ENCODE measurements at regions not wholly inside any gene's neighbourhood (a gene's known extent, or its start where the extent isn't known, plus 50 kb on each side); places are given as distances from the start of the nearest gene placed in this dataset.
A peak's percentile ranks its signal among the peaks of the same experiment; 100 is the strongest.

- DNase-seq = no peak
These were observed 110.3 kb upstream of the CEP85L start for GRCh38 chr6:118761645-118762044.

- no peak for DNase-seq
These were observed 107.6 kb upstream of the CEP85L start for GRCh38 chr6:118758946-118759345.

GRCh38 chr6:118755941-118756646 lies 104.7 kb upstream of the CEP85L start:
- no peak for DNase-seq

GRCh38 chr6:118752803-118753202 lies 101.4 kb upstream of the CEP85L start:
- DNase-seq = no peak

GRCh38 chr6:118751072-118751471 lies 99.7 kb upstream of the CEP85L start:
- DNase-seq = no peak

GRCh38 chr6:118750143-118750542 lies 98.8 kb upstream of the CEP85L start:
- no peak for DNase-seq

- DNase-seq = peak; percentile 28
These were observed 97.1 kb upstream of the CEP85L start for GRCh38 chr6:118748311-118749062.

- no peak for DNase-seq
These were observed 95.4 kb upstream of the CEP85L start for GRCh38 chr6:118746825-118747174.

- DNase-seq = no peak
These were observed 94.9 kb upstream of the CEP85L start for GRCh38 chr6:118746145-118746824.

- no peak for DNase-seq
These were observed 93.8 kb upstream of the CEP85L start for GRCh38 chr6:118745156-118745555.

- no peak for DNase-seq
These were observed 93.0 kb upstream of the CEP85L start for GRCh38 chr6:118744261-118744941.

GRCh38 chr6:118743746-118744145 lies 92.4 kb upstream of the CEP85L start:
- DNase-seq = no peak

- no peak for DNase-seq
These were observed 89.0 kb upstream of the CEP85L start for GRCh38 chr6:118740372-118740771.

GRCh38 chr6:118739696-118740353 lies 88.4 kb upstream of the CEP85L start:
- DNase-seq = no peak

GRCh38 chr6:118736440-118736839 lies 85.0 kb upstream of the CEP85L start:
- no peak for DNase-seq

- DNase-seq = no peak
These were observed 83.9 kb upstream of the CEP85L start for GRCh38 chr6:118735320-118735719.

- DNase-seq = no peak
These were observed 74.6 kb upstream of the CEP85L start for GRCh38 chr6:118725944-118726343.

- no peak for DNase-seq
These were observed 72.8 kb upstream of the CEP85L start for GRCh38 chr6:118724211-118724610.

- no peak for DNase-seq
These were observed 71.7 kb upstream of the CEP85L start for GRCh38 chr6:118722829-118723813.

GRCh38 chr6:118720125-118720473 lies 68.7 kb upstream of the CEP85L start:
- DNase-seq = no peak

GRCh38 chr6:118719351-118720124 lies 68.1 kb upstream of the CEP85L start:
- no peak for DNase-seq

Data from COR-L47 (cell line).